Trophoblast cell (in vitro differentiated cells and primary cell): ENCODE measurements at regions not wholly inside any gene's neighbourhood (a gene's known extent, or its start where the extent isn't known, plus 50 kb on each side); places are given as distances from the start of the nearest gene placed in this dataset.

Experiments
- DNase-seq, 2 donors: peaks; one replicate each; pipeline ENCODE4 v3.0.0-alpha.2; 2016
- H2AFZ ChIP-seq: 2 replicates; pipeline ENCODE4 v1.6.1; 2013; ENCODE audit warnings: low read length, moderate library complexity, mild to moderate bottlenecking; ENCODE audit not compliant: insufficient read depth, poor library complexity
- H2AK5ac ChIP-seq: 2 replicates; pipeline ENCODE4 v1.6.1; 2013; ENCODE audit warnings: mild to moderate bottlenecking, low read length
- H2BK120ac ChIP-seq: 2 replicates; pipeline ENCODE4 v1.6.1; 2013; ENCODE audit warnings: low read length, mild to moderate bottlenecking, moderate library complexity; ENCODE audit not compliant: insufficient read depth, poor library complexity
- H2BK12ac ChIP-seq: 2 replicates; pipeline ENCODE4 v1.6.1; 2013; ENCODE audit warnings: mild to moderate bottlenecking, low read length, moderate library complexity
- H2BK5ac ChIP-seq: 2 replicates; pipeline ENCODE4 v1.6.1; 2013; ENCODE audit warnings: low read length, low read depth, moderate library complexity, mild to moderate bottlenecking; ENCODE audit not compliant: poor library complexity
- H3K14ac ChIP-seq: 2 replicates; pipeline ENCODE4 v1.6.1; 2013; ENCODE audit warnings: mild to moderate bottlenecking, low read length
- H3K18ac ChIP-seq: 2 replicates; pipeline ENCODE4 v1.6.1; 2013; ENCODE audit warnings: mild to moderate bottlenecking, low read length
- H3K23ac ChIP-seq: 2 replicates; pipeline ENCODE4 v1.6.1; 2013; ENCODE audit warnings: low read length
- H3K27ac ChIP-seq: 2 replicates; pipeline ENCODE4 v1.5.1; 2013; ENCODE audit warnings: low read depth, mild to moderate bottlenecking, inconsistent platforms, low read length, moderate library complexity
- H3K27me3 ChIP-seq: 2 replicates; pipeline ENCODE4 v1.6.1; 2013; ENCODE audit warnings: inconsistent platforms, mild to moderate bottlenecking, low read length, moderate library complexity; ENCODE audit not compliant: insufficient read depth
- H3K36me3 ChIP-seq, 2 experiments: 1 replicate in 1 of 2; 2 replicates in 1 of 2; pipeline ENCODE4 v1.6.1; 2013; ENCODE audit warnings: low read length in 2 of 2, mild to moderate bottlenecking in 2 of 2, moderate library complexity in 1 of 2; ENCODE audit not compliant: insufficient read depth in 2 of 2, control insufficient read depth in 1 of 2
- H3K4ac ChIP-seq: 2 replicates; pipeline ENCODE4 v1.6.1; 2013; ENCODE audit warnings: low read depth, mild to moderate bottlenecking, low read length, moderate library complexity
- H3K4me1 ChIP-seq, 2 experiments: 1 replicate in 1 of 2; 2 replicates in 1 of 2; pipeline ENCODE4 v1.6.1; 2013; ENCODE audit warnings: low read length in 2 of 2, mild to moderate bottlenecking in 2 of 2, moderate library complexity in 1 of 2; ENCODE audit not compliant: insufficient read depth in 2 of 2, control insufficient read depth in 1 of 2
- H3K4me2 ChIP-seq: 2 replicates; pipeline ENCODE4 v1.6.1; 2013; ENCODE audit warnings: inconsistent platforms, mild to moderate bottlenecking, low read length, moderate library complexity
- H3K4me3 ChIP-seq: 2 replicates; pipeline ENCODE4 v1.5.1; 2013; ENCODE audit warnings: mild to moderate bottlenecking, low read depth, low read length, inconsistent platforms
- H3K79me1 ChIP-seq: one replicate; pipeline ENCODE4 v1.6.1; 2013; ENCODE audit warnings: low read length
- H3K79me2 ChIP-seq: 2 replicates; pipeline ENCODE4 v1.6.1; 2013; ENCODE audit warnings: low read length, mild to moderate bottlenecking; ENCODE audit not compliant: control insufficient read depth, insufficient read depth, poor library complexity
- H3K9ac ChIP-seq: 2 replicates; pipeline ENCODE4 v1.6.1; 2013; ENCODE audit warnings: mild to moderate bottlenecking, low read length
- H3K9me3 ChIP-seq: 2 replicates; pipeline ENCODE4 v1.6.1; 2013; ENCODE audit warnings: low read depth, mild to moderate bottlenecking, control low read depth, inconsistent platforms, low read length; ENCODE audit not compliant: insufficient read depth
- H4K12ac ChIP-seq: 2 replicates; pipeline ENCODE4 v1.6.1; 2013; ENCODE audit warnings: low read depth, mild to moderate bottlenecking, low read length, moderate library complexity
- H4K8ac ChIP-seq: 2 replicates; pipeline ENCODE4 v1.6.1; 2013; ENCODE audit warnings: low read depth, mild to moderate bottlenecking, low read length, moderate library complexity
- H4K91ac ChIP-seq: one replicate; pipeline ENCODE4 v1.6.1; 2013; ENCODE audit warnings: low read depth, mild to moderate bottlenecking, low read length, moderate library complexity
- WGBS: extraction: QIAGEN DNeasy Blood & Tissue Kit; methylation state at CpG from one replicate; pipeline ENCODE4 v1.1.7; 2013; ENCODE audit warnings: missing lambda C conversion rate; ENCODE audit not compliant: insufficient read length, insufficient coverage; ENCODE audit errors: extremely low coverage; 5-methylcytosine and 5-hydroxymethylcytosine counted together

DNA sequence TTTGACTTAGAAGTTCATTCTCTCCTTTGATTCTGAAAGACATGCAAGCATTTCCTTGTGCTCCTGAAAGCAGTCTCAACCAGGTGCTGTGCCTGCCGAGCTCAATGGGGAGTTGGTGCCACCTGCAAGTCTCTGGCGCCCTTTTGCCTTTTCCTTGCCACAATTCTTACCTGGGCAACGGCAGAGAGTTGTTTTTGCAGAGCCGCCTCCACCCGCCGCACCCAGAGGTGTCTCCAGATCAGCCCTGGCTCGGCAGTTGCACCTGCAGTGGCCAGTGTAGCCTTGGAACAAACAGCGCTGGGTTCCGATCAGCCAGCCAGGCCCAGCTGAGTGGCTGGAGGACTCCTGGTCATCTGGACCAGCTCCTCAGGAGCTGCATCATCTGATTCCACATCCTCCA, 262.9 kb downstream of the IRX2 start:
- no peak overlapping the region for H4K12ac ChIP-seq

DNA sequence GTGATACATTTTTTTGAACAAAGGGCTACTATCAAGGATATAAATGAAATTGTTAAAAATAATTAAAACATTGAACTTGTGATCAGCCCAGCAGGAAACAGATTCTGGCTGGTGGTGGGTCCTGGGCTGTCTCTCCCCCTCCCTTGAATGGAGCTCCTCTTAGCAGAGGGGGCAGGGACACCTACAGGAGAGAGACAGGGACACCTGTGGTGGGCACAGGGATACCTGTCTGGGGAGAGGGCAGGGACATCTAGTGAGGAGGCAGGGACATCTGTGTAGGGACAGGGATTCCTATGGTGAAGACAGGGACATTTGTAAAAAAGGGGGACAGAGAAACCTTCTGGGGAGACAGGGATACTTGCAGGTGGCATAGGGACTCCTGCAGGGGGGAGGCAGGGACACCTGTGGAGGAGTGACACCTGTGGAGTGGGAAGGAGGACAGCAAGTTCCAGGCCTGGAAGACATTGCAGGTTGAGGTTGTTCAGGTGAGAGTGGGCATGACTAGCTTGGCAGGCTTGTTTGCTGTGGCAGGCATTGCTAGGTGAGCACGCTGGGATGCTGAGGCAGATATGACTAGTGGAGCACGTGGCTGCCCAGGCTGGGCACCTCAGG, 264.2 kb downstream of the IRX2 start:
- Histone ChIP-seq H2AK5ac (no peak overlapping the region), H3K9ac (no peak overlapping the region), H3K4me3 (no peak overlapping the region), H3K79me1 (no peaks in the 10 kb centered on the region), H3K9me3 (peaks cover 6% of the 10 kb centered on the region), H3K4me1 (no peaks in the 10 kb centered on the region), H4K91ac (no peak overlapping the region), H2BK120ac (no peak overlapping the region), H3K4ac (no peak overlapping the region), H3K36me3 (no peaks in the 10 kb centered on the region), H3K23ac (no peak overlapping the region), H4K12ac (no peak overlapping the region), H3K27me3 (no peaks in the 10 kb centered on the region), H2BK12ac (no peak overlapping the region), H2BK5ac (no peak overlapping the region), H3K27ac (no peak overlapping the region), H4K8ac (no peak overlapping the region), H3K79me2 (no peaks in the 10 kb centered on the region), H3K4me2 (no peak overlapping the region), H2AFZ (no peak overlapping the region), H3K18ac (no peak overlapping the region), H3K14ac (no peak overlapping the region)
- no peak for DNase-seq
- no CpG with 5 or more reads among the region's 2 CpGs for WGBS

More for the DNA sequence above, 262.9 kb downstream of the IRX2 start:
- no CpG with 5 or more reads among the region's 9 CpGs for WGBS
- Histone ChIP-seq H3K23ac (no peak overlapping the region), H2BK12ac (no peak overlapping the region), H2AFZ (no peak overlapping the region), H3K27ac (no peak overlapping the region), H3K27me3 (no peaks in the 10 kb centered on the region), H4K91ac (no peak overlapping the region), H3K4me1 (no peaks in the 10 kb centered on the region), H3K9me3 (peaks cover 15% of the 10 kb centered on the region), H3K9ac (no peak overlapping the region), H3K4me2 (no peak overlapping the region), H2AK5ac (no peak overlapping the region), H3K14ac (no peak overlapping the region), H2BK120ac (no peak overlapping the region), H3K18ac (no peak overlapping the region), H3K4me3 (no peak overlapping the region), H3K79me2 (no peaks in the 10 kb centered on the region), H3K4ac (no peak overlapping the region), H3K79me1 (no peaks in the 10 kb centered on the region), H3K36me3 (no peaks in the 10 kb centered on the region), H4K8ac (no peak overlapping the region), H2BK5ac (no peak overlapping the region)
- DNase-seq: no peak

DNA sequence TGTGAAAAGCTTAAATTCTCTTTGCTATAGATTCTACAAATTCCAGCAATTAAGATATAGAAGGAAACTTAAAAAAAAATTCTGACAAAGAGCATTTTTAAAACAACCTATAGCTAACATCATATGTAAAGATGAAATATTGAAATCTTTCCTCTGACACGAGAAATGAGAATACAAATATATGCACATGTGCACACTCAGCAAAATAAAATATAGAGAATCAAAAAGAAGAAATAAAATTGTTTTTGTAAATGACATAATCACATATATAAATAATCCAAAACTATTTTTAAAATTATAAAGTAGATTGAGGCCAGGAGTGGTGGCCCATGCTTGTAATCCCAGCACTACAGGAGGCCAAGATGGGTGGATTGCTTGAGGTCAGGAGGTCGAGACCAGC, 265.1 kb downstream of the IRX2 start:
- no peak overlapping the region for H4K8ac ChIP-seq
- H3K4me2 ChIP-seq: no peak overlapping the region
- H4K91ac ChIP-seq: no peak overlapping the region
- H3K9ac ChIP-seq: no peak overlapping the region
- peaks cover 6% of the 10 kb centered on the region for H3K9me3 ChIP-seq
- H3K23ac ChIP-seq: no peak overlapping the region
- H2AK5ac ChIP-seq: no peak overlapping the region
- no peak overlapping the region for H2BK12ac ChIP-seq
- H3K79me1 ChIP-seq: no peaks in the 10 kb centered on the region
- no peak overlapping the region for H3K14ac ChIP-seq
- H3K79me2 ChIP-seq: no peaks in the 10 kb centered on the region
- no peak overlapping the region for H3K27ac ChIP-seq
- no peak for DNase-seq
- no peaks in the 10 kb centered on the region for H3K4me1 ChIP-seq
- no peak overlapping the region for H3K4ac ChIP-seq
- H3K36me3 ChIP-seq: no peaks in the 10 kb centered on the region
- no peak overlapping the region for H2BK5ac ChIP-seq
- H2AFZ ChIP-seq: no peak overlapping the region
- no peak overlapping the region for H3K4me3 ChIP-seq
- H4K12ac ChIP-seq: no peak overlapping the region
- no peak overlapping the region for H3K18ac ChIP-seq
- no peak overlapping the region for H2BK120ac ChIP-seq
- H3K27me3 ChIP-seq: no peaks in the 10 kb centered on the region
- no CpG with 5 or more reads among the region's 2 CpGs for WGBS

DNA sequence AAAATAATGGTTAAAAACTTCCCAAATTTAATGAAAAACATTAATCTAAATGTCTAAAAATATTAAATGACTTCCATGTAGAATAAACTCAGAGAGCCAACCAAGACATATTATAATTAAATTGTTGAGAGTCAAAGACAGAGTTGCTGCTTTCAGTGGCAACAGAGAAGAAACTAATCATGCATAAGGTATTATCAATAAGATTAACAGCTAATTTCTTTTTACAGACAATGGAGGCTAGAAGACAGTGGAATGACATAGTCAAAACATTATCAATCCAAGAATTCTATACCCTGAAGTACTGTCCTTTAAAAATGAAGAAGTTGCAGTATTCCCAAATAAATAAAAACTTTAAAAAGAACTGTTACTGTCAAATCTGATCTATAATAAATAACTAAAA, 268.7 kb downstream of the IRX2 start:
- H3K14ac ChIP-seq: no peak overlapping the region
- no peak overlapping the region for H2BK120ac ChIP-seq
- no peak overlapping the region for H3K4me3 ChIP-seq
- no peak overlapping the region for H2BK5ac ChIP-seq
- no peak overlapping the region for H2AK5ac ChIP-seq
- H3K4ac ChIP-seq: no peak overlapping the region
- no peak overlapping the region for H4K91ac ChIP-seq
- H4K12ac ChIP-seq: no peak overlapping the region
- H3K27me3 ChIP-seq: no peaks in the 10 kb centered on the region
- peaks cover 5% of the 10 kb centered on the region for H3K9me3 ChIP-seq
- no peaks in the 10 kb centered on the region for H3K79me2 ChIP-seq
- H3K18ac ChIP-seq: no peak overlapping the region
- H4K8ac ChIP-seq: no peak overlapping the region
- no peak overlapping the region for H3K9ac ChIP-seq
- H3K27ac ChIP-seq: no peak overlapping the region
- H3K79me1 ChIP-seq: no peaks in the 10 kb centered on the region
- no peak overlapping the region for H2BK12ac ChIP-seq
- no peaks in the 10 kb centered on the region for H3K36me3 ChIP-seq
- no peak overlapping the region for H2AFZ ChIP-seq
- no peak overlapping the region for H3K23ac ChIP-seq
- H3K4me2 ChIP-seq: no peak overlapping the region
- no peak for DNase-seq
- H3K4me1 ChIP-seq: no peaks in the 10 kb centered on the region
